DOHH2 (cell line): ENCODE measurements at regions not wholly inside any gene's neighbourhood (a gene's known extent, or its start where the extent isn't known, plus 50 kb on each side); places are given as distances from the start of the nearest gene placed in this dataset.

Experiments
- H3F3A ChIP-seq: fragments of 200-600 bp; sonication (generic), shearing (Covaris generic); 2 replicates; pipeline ENCODE4 v1.6.0; 2016; ENCODE audit warnings: antibody characterized with exemption, mild to moderate bottlenecking; ENCODE audit not compliant: control insufficient read depth, insufficient read depth
- H3K27ac ChIP-seq: fragments of 200-600 bp; sonication (generic); 2 replicates; pipeline ENCODE4 v1.5.1; 2014; ENCODE audit warnings: low read depth, mild to moderate bottlenecking, low read length, moderate library complexity
- H3K27me3 ChIP-seq: fragments of 200-600 bp; sonication (generic); 2 replicates; pipeline ENCODE4 v1.6.1; 2014; ENCODE audit warnings: mild to moderate bottlenecking, low read length, mixed read lengths; ENCODE audit not compliant: control insufficient read depth
- H3K36me3 ChIP-seq: fragments of 200-600 bp; sonication (generic); 2 replicates; pipeline ENCODE4 v1.6.1; 2014; ENCODE audit warnings: mild to moderate bottlenecking, low read length, moderate library complexity, mixed read lengths; ENCODE audit not compliant: control insufficient read depth
- H3K4me1 ChIP-seq: fragments of 200-600 bp; sonication (generic); 2 replicates; pipeline ENCODE4 v1.6.1; 2014; ENCODE audit warnings: mild to moderate bottlenecking, low read length, mixed read lengths; ENCODE audit not compliant: control insufficient read depth
- H3K4me2 ChIP-seq: fragments of 200-600 bp; sonication (generic); 2 replicates; pipeline ENCODE4 v1.6.0; 2014; ENCODE audit warnings: mild to moderate bottlenecking, low read length, moderate library complexity
- H3K4me3 ChIP-seq: fragments of 200-600 bp; sonication (generic); 2 replicates; pipeline ENCODE4 v1.5.1; 2014; ENCODE audit warnings: mild to moderate bottlenecking, low read length, mixed read lengths
- H3K79me2 ChIP-seq: fragments of 200-600 bp; sonication (generic); 2 replicates; pipeline ENCODE4 v1.6.1; 2014; ENCODE audit warnings: mild to moderate bottlenecking, low read length, mixed read lengths; ENCODE audit not compliant: control insufficient read depth
- H3K9me2 ChIP-seq: fragments of 200-600 bp; sonication (generic); replicated peaks from 2 replicates; pipeline ENCODE4 v1.6.1; 2014; ENCODE audit warnings: mild to moderate bottlenecking, low read length, mixed read lengths; ENCODE audit not compliant: control insufficient read depth
- H3K9me3 ChIP-seq: fragments of 200-600 bp; sonication (generic); 2 replicates; pipeline ENCODE4 v1.6.1; 2014; ENCODE audit warnings: antibody characterized with exemption, low read length, mixed read lengths; ENCODE audit not compliant: control insufficient read depth, insufficient read depth
- H4K20me1 ChIP-seq: fragments of 200-600 bp; sonication (generic); 2 replicates; pipeline ENCODE4 v1.6.0; 2014; ENCODE audit warnings: low read depth, mild to moderate bottlenecking, antibody characterized with exemption, low read length, moderate library complexity; ENCODE audit not compliant: control insufficient read depth, insufficient read depth
- CTCF ChIP-seq: fragments of 200-600 bp; sonication (generic); IDR thresholded peaks from one replicate; pipeline ENCODE4 v1.5.1; 2014; ENCODE audit warnings: antibody characterized with exemption, mild to moderate bottlenecking, low read depth, low read length; ENCODE audit not compliant: poor library complexity, severe bottlenecking
- EZH2phosphoT487 ChIP-seq: fragments of 200-600 bp; sonication (generic); IDR thresholded peaks from 2 replicates; pipeline ENCODE4 v1.6.1; 2017; ENCODE audit warnings: borderline replicate concordance, mild to moderate bottlenecking, antibody characterized with exemption, low read length, moderate library complexity, mixed read lengths

- TF ChIP-seq EZH2phosphoT487 (no peak), CTCF (no peak)
- H3F3A ChIP-seq: no peaks in the 10 kb centered on the region
- H3K9me2 ChIP-seq: no peaks in the 10 kb centered on the region
- H3K79me2 ChIP-seq: no peaks in the 10 kb centered on the region
- H3K9me3 ChIP-seq: no peaks in the 10 kb centered on the region
- H3K27me3 ChIP-seq: no peaks in the 10 kb centered on the region
- no peak overlapping the region for H3K27ac ChIP-seq
- H3K4me3 ChIP-seq: no peak overlapping the region
- H4K20me1 ChIP-seq: no peaks in the 10 kb centered on the region
- H3K36me3 ChIP-seq: no peaks in the 10 kb centered on the region
- H3K4me2 ChIP-seq: no peak overlapping the region
- no peaks in the 10 kb centered on the region for H3K4me1 ChIP-seq
Measured at GRCh38 chr10:64444564-64444963, 923.4 kb downstream of the REEP3 start.

- no peaks in the 10 kb centered on the region for H4K20me1 ChIP-seq
- no peaks in the 10 kb centered on the region for H3K27me3 ChIP-seq
- H3K4me3 ChIP-seq: no peak overlapping the region
- H3K79me2 ChIP-seq: no peaks in the 10 kb centered on the region
- H3K9me3 ChIP-seq: no peaks in the 10 kb centered on the region
- H3K4me2 ChIP-seq: no peak overlapping the region
- H3F3A ChIP-seq: no peaks in the 10 kb centered on the region
- no peaks in the 10 kb centered on the region for H3K9me2 ChIP-seq
- H3K27ac ChIP-seq: no peak overlapping the region
- TF ChIP-seq EZH2phosphoT487 (no peak), CTCF (no peak)
- no peaks in the 10 kb centered on the region for H3K36me3 ChIP-seq
- H3K4me1 ChIP-seq: no peaks in the 10 kb centered on the region
Measured at GRCh38 chr10:64449603-64450002, 928.4 kb downstream of the REEP3 start.

- H3K9me3 ChIP-seq: no peaks in the 10 kb centered on the region
- no peak overlapping the region for H3K4me3 ChIP-seq
- H3K4me2 ChIP-seq: no peak overlapping the region
- H3K27ac ChIP-seq: no peak overlapping the region
- H3K27me3 ChIP-seq: no peaks in the 10 kb centered on the region
- no peaks in the 10 kb centered on the region for H3K9me2 ChIP-seq
- H4K20me1 ChIP-seq: no peaks in the 10 kb centered on the region
- TF ChIP-seq EZH2phosphoT487: no peak
- no peak for TF ChIP-seq CTCF
- H3K79me2 ChIP-seq: no peaks in the 10 kb centered on the region
- no peaks in the 10 kb centered on the region for H3F3A ChIP-seq
- no peaks in the 10 kb centered on the region for H3K4me1 ChIP-seq
- H3K36me3 ChIP-seq: no peaks in the 10 kb centered on the region
Measured at GRCh38 chr10:64450312-64450711, 929.1 kb downstream of the REEP3 start.

- Histone ChIP-seq H3K4me3 (no peak overlapping the region), H3K79me2 (no peaks in the 10 kb centered on the region), H3K36me3 (no peaks in the 10 kb centered on the region), H3K9me2 (no peaks in the 10 kb centered on the region), H3K4me1 (no peaks in the 10 kb centered on the region), H3K9me3 (no peaks in the 10 kb centered on the region), H4K20me1 (no peaks in the 10 kb centered on the region), H3K4me2 (no peak overlapping the region), H3K27ac (no peak overlapping the region), H3F3A (no peaks in the 10 kb centered on the region), H3K27me3 (no peaks in the 10 kb centered on the region)
- no peak for TF ChIP-seq EZH2phosphoT487
- TF ChIP-seq CTCF: no peak
Measured at GRCh38 chr10:64454962-64455361, 933.8 kb downstream of the REEP3 start.
